SK-N-MC (cell line): ENCODE measurements at regions not wholly inside any gene's neighbourhood (a gene's known extent, or its start where the extent isn't known, plus 50 kb on each side); places are given as distances from the start of the nearest gene placed in this dataset.

Experiments used
- EZH2 ChIP-seq: fragments of 200-600 bp; sonication (generic); IDR thresholded peaks from one replicate; pipeline ENCODE4 v1.6.1; 2017; ENCODE audit warnings: antibody characterized with exemption
- FOXP2 ChIP-seq: optimal IDR thresholded peaks from 2 replicates; pipeline ENCODE3; 2011; ENCODE audit warnings: mild to moderate bottlenecking, moderate library complexity; ENCODE audit not compliant: insufficient read depth; ENCODE audit errors: extremely low read length, control extremely low read depth
- POLR2AphosphoS5 ChIP-seq: IDR thresholded peaks from 2 replicates; pipeline ENCODE4 v1.6.1; 2012; ENCODE audit warnings: mild to moderate bottlenecking, low read depth, low read length, borderline replicate concordance

DNA sequence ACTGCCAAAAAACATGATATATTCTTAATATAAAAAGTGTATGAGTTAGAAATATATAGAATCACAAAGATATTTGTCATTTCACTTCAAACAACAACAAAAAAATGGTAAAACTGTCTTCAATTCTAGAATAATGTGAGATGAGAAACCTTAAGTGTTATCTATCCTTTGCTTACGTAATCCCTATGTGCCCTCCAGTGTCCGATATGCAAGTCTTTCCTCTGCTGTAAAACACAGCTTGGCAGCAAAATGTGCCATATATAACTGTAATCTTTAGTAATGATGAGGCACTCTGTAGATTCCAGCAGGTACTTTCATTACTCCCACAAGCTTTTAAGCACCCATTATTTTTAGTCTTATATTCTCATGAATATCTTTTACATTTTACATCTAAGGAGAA lies 555.1 kb upstream of the FRG1 start:
- TF ChIP-seq POLR2AphosphoS5, result no peak
- no peak for TF ChIP-seq EZH2
- TF ChIP-seq FOXP2, result no peak
